Memory B cell (primary cell): ENCODE measurements at regions not wholly inside any gene's neighbourhood (a gene's known extent, or its start where the extent isn't known, plus 50 kb on each side); places are given as distances from the start of the nearest gene placed in this dataset.

Experiments used
- ATAC-seq: fragments of 150-1000 bp; cut with Tn5 transposase; 2 replicates; pipeline ENCODE4 v1.10.0; 2021; ENCODE audit warnings: low read depth, mild to moderate bottlenecking, moderate library complexity
- DNase-seq, 2 donors: peaks; one replicate each; pipeline ENCODE4 v3.0.0; 2022; ENCODE audit warnings: low spot score in 2 of 2
- H3K27ac Mint-ChIP-seq: one replicate; pipeline ENCODE4 v1.8.0; 2022; ENCODE audit warnings: mild to moderate bottlenecking, moderate library complexity, mixed read lengths
- H3K27me3 Mint-ChIP-seq: one replicate; pipeline ENCODE4 v1.8.0; 2022; ENCODE audit warnings: mixed read lengths
- H3K36me3 Mint-ChIP-seq: one replicate; pipeline ENCODE4 v1.8.0; 2022; ENCODE audit warnings: mild to moderate bottlenecking, mixed read lengths
- H3K4me1 Mint-ChIP-seq: one replicate; pipeline ENCODE4 v1.8.0; 2022; ENCODE audit warnings: mixed read lengths
- H3K4me3 Mint-ChIP-seq: one replicate; pipeline ENCODE4 v1.8.0; 2022; ENCODE audit warnings: mild to moderate bottlenecking, moderate library complexity, mixed read lengths
- H3K9me3 Mint-ChIP-seq: one replicate; pipeline ENCODE4 v1.8.0; 2022; ENCODE audit warnings: mixed read lengths

- Mint-ChIP-seq H3K27me3 (peaks cover 9% of the 10 kb centered on the region), H3K4me3 (no peak overlapping the region), H3K9me3 (no peaks in the 10 kb centered on the region), H3K36me3 (no peaks in the 10 kb centered on the region), H3K4me1 (no peaks in the 10 kb centered on the region), H3K27ac (no peak overlapping the region)
- no peak for ATAC-seq
- no peak for DNase-seq
Observed at GRCh38 chr10:78898341-78899097, 170.2 kb upstream of the ZMIZ1 start.

GRCh38 chr10:78899098-78899754, 169.5 kb upstream of the ZMIZ1 start:
- DNase-seq = no peak
- peaks cover 9% of the 10 kb centered on the region for H3K27me3 Mint-ChIP-seq
- no peak overlapping the region for H3K27ac Mint-ChIP-seq
- no peak for ATAC-seq
- no peaks in the 10 kb centered on the region for H3K36me3 Mint-ChIP-seq
- no peaks in the 10 kb centered on the region for H3K9me3 Mint-ChIP-seq
- no peak overlapping the region for H3K4me3 Mint-ChIP-seq
- H3K4me1 Mint-ChIP-seq = no peaks in the 10 kb centered on the region

GRCh38 chr10:78899996-78900714, 168.6 kb upstream of the ZMIZ1 start:
- no peaks in the 10 kb centered on the region for H3K4me1 Mint-ChIP-seq
- H3K4me3 Mint-ChIP-seq = no peak overlapping the region
- no peaks in the 10 kb centered on the region for H3K36me3 Mint-ChIP-seq
- H3K9me3 Mint-ChIP-seq = no peaks in the 10 kb centered on the region
- H3K27ac Mint-ChIP-seq = no peak overlapping the region
- ATAC-seq (no peak), DNase-seq (no peak)
- peaks cover 7% of the 10 kb centered on the region for H3K27me3 Mint-ChIP-seq

- H3K27ac Mint-ChIP-seq = no peak overlapping the region
- no peak for DNase-seq
- no peak overlapping the region for H3K4me3 Mint-ChIP-seq
- no peaks in the 10 kb centered on the region for H3K9me3 Mint-ChIP-seq
- H3K36me3 Mint-ChIP-seq = no peaks in the 10 kb centered on the region
- no peak for ATAC-seq
- no peaks in the 10 kb centered on the region for H3K4me1 Mint-ChIP-seq
- peaks cover 4% of the 10 kb centered on the region for H3K27me3 Mint-ChIP-seq
Observed at GRCh38 chr10:78900715-78901430, 167.9 kb upstream of the ZMIZ1 start.

DNA sequence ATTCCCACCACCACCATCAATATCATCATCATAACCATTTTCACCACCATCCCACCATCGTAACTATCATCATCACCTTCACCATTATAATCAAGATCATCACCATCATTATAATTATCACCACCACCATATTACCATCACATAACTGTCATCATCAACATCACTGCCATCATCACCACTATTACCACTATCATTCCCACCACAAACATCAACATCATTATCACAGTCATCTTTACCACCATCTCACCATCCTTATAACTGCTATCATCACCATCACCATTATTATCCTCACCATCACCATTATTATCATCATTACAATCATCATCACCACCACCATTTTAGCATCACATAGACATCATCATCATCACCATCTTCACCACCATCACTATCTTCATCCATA, 167.1 kb upstream of the ZMIZ1 start:
- H3K36me3 Mint-ChIP-seq = no peaks in the 10 kb centered on the region
- ATAC-seq = no peak
- H3K4me3 Mint-ChIP-seq = no peak overlapping the region
- H3K9me3 Mint-ChIP-seq = no peaks in the 10 kb centered on the region
- peaks cover 4% of the 10 kb centered on the region for H3K27me3 Mint-ChIP-seq
- no peak overlapping the region for H3K27ac Mint-ChIP-seq
- no peak for DNase-seq
- H3K4me1 Mint-ChIP-seq = no peaks in the 10 kb centered on the region

DNA sequence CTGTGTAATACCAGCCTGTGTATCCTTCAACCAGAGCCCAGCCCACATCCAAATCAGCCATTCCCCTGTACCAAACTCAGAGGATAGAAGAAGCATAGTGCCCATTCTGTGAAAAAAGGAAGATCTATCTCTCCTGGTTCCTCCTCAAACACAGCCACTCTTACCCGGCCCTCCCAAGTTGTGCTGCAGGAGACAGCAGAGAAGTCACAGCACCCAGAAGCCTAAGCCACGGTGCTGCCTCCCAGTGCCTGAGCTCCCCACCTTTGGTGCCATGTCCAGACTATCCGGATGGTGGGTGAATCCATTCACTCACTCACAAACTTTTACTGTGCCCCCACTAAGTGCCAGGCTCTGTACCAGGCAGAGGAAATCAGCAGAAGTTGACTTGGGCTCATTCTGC, 166.0 kb upstream of the ZMIZ1 start:
- H3K27ac Mint-ChIP-seq = no peak overlapping the region
- no peaks in the 10 kb centered on the region for H3K9me3 Mint-ChIP-seq
- peaks cover 11% of the 10 kb centered on the region for H3K27me3 Mint-ChIP-seq
- no peak for DNase-seq
- H3K36me3 Mint-ChIP-seq = no peaks in the 10 kb centered on the region
- no peaks in the 10 kb centered on the region for H3K4me1 Mint-ChIP-seq
- H3K4me3 Mint-ChIP-seq = no peak overlapping the region
- no peak for ATAC-seq

DNA sequence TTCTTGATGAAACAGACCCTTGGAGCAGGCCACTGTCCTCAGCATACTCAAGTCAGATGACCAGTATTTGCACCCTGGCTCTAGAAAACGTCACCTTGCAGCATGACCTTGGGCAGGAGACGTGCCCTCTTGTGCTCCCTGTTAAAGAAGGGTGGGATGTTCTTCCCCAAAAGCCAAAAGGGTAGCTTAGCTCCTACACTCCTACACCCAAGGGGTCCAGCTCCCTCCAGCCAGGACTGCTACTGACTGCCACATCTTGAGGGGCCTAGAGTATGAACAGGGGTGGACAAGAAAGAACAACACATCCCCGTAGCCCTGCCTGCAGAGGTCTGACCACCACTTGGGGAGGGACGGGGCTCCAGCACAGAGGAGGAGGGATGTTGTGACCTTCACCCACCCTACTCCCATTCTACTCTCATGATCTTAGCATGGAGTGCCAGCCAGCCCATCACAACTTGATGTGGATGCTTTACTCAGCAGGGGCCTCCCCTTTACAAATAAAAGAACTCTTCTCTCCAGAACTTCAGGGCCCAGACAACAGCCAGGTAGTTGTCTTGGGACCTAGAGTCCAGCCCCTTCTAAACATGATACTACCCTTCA, 165.3 kb upstream of the ZMIZ1 start:
- no peaks in the 10 kb centered on the region for H3K9me3 Mint-ChIP-seq
- no peak overlapping the region for H3K27ac Mint-ChIP-seq
- no peak overlapping the region for H3K4me3 Mint-ChIP-seq
- H3K27me3 Mint-ChIP-seq = peaks cover 11% of the 10 kb centered on the region
- ATAC-seq (no peak), DNase-seq (no peak)
- no peaks in the 10 kb centered on the region for H3K36me3 Mint-ChIP-seq
- H3K4me1 Mint-ChIP-seq = no peaks in the 10 kb centered on the region

GRCh38 chr10:78904196-78904595, 164.6 kb upstream of the ZMIZ1 start:
- Mint-ChIP-seq H3K4me3 (no peak overlapping the region), H3K36me3 (no peaks in the 10 kb centered on the region), H3K9me3 (no peaks in the 10 kb centered on the region), H3K27me3 (peaks cover 11% of the 10 kb centered on the region), H3K4me1 (no peaks in the 10 kb centered on the region), H3K27ac (no peak overlapping the region)
- no peak for ATAC-seq
- DNase-seq = no peak

GRCh38 chr10:78905015-78905956, 163.5 kb upstream of the ZMIZ1 start:
- Mint-ChIP-seq H3K27me3 (peaks cover 11% of the 10 kb centered on the region), H3K4me1 (no peaks in the 10 kb centered on the region), H3K9me3 (no peaks in the 10 kb centered on the region), H3K27ac (no peak overlapping the region), H3K36me3 (no peaks in the 10 kb centered on the region), H3K4me3 (no peak overlapping the region)
- ATAC-seq = no peak
- no peak for DNase-seq

GRCh38 chr10:78905957-78906308, 162.8 kb upstream of the ZMIZ1 start:
- no peaks in the 10 kb centered on the region for H3K4me1 Mint-ChIP-seq
- H3K36me3 Mint-ChIP-seq = no peaks in the 10 kb centered on the region
- H3K9me3 Mint-ChIP-seq = no peaks in the 10 kb centered on the region
- no peak for ATAC-seq
- DNase-seq = no peak
- H3K27ac Mint-ChIP-seq = no peak overlapping the region
- no peak overlapping the region for H3K4me3 Mint-ChIP-seq
- peaks cover 11% of the 10 kb centered on the region for H3K27me3 Mint-ChIP-seq

GRCh38 chr10:78906734-78907390, 161.9 kb upstream of the ZMIZ1 start:
- H3K27ac Mint-ChIP-seq = no peak overlapping the region
- no peaks in the 10 kb centered on the region for H3K9me3 Mint-ChIP-seq
- no peak overlapping the region for H3K4me3 Mint-ChIP-seq
- H3K27me3 Mint-ChIP-seq = peaks cover 14% of the 10 kb centered on the region
- no peak for DNase-seq
- H3K36me3 Mint-ChIP-seq = no peaks in the 10 kb centered on the region
- no peaks in the 10 kb centered on the region for H3K4me1 Mint-ChIP-seq
- no peak for ATAC-seq

DNA sequence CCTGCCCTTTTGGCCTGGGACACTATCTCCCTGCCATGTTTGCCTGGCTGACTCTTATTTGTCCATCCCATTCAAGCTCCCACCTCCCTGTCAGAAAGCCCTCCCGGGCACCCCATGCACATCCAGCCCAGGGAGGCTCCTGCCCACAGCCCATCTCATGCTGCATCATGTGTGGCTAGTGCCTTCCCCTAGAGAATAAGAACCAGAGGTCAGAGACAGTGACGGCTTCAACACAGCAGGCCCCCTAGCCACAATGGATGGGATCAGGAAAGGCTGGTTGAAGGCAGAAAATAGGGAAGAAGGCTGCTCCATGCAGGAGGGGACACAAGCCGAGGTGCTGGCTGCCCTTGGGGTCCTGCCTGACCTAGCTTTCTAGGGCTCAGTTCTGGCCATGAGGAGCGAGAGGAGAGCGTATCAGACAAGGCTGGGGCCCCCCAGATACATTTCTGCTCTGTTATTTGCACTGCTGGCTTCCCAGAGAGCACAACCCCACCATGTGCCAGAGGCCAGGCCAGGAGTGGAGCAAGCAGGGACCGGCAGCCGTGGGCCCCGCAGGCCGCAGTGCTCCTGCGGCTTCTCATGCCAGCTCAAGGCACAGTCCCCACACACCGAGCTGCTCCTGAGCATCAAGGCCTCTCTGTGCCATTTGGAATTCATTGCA, 161.1 kb upstream of the ZMIZ1 start:
- no peak overlapping the region for H3K4me3 Mint-ChIP-seq
- DNase-seq (no peak), ATAC-seq (no peak)
- H3K36me3 Mint-ChIP-seq = no peaks in the 10 kb centered on the region
- H3K27ac Mint-ChIP-seq = no peak overlapping the region
- H3K4me1 Mint-ChIP-seq = peaks cover under 1% of the 10 kb centered on the region
- H3K9me3 Mint-ChIP-seq = no peaks in the 10 kb centered on the region
- peaks cover 14% of the 10 kb centered on the region for H3K27me3 Mint-ChIP-seq
